ENCODE measurements at regions not wholly inside any gene's neighbourhood (a gene's known extent, or its start where the extent isn't known, plus 50 kb on each side); places are given as distances from the start of the nearest gene placed in this dataset.

GRCh38 chr10:111139567-111139966 is 62.7 kb downstream of the ADRA2A start:
- H3K9ac ChIP-seq (ENCODE audit: low read length) = no peak overlapping the region
- H3K4me2 ChIP-seq (replicated peaks; ENCODE audit: low read depth, low read length, poor library complexity, severe bottlenecking) = no peak overlapping the region
- intact Hi-C loops (cut with micrococcal nuclease) = no loop called here
- H3K36me3 ChIP-seq (replicated peaks in 1 of 2; ENCODE audit: control extremely low read depth in 1 of 2, control insufficient read depth in 1 of 2, extremely low read depth in 1 of 2, insufficient read depth in 2 of 2, low read length in 1 of 2) = no peaks in the 10 kb centered on the region
- H3K27me3 ChIP-seq (replicated peaks in 1 of 4; ENCODE audit: control extremely low read depth in 1 of 4, control insufficient read depth in 3 of 4, insufficient read depth in 4 of 4, low read length in 3 of 4) = peaks cover 0 to 9% (median 5%) of the 10 kb centered on the region in 4 experiments
- H3K4me1 ChIP-seq (ENCODE audit: control insufficient read depth in 2 of 2, insufficient read depth in 2 of 2, low read length in 2 of 2) = no peaks in the 10 kb centered on the region
- ChIA-PET CTCF (no interaction called here), POLR2A (no interaction called here)
- no peaks in the 10 kb centered on the region for H3K9me3 ChIP-seq (ENCODE audit: control extremely low read depth in 1 of 3, control insufficient read depth in 2 of 3, insufficient read depth in 1 of 3, low read length in 2 of 3)
- peaks cover 4% of the 10 kb centered on the region for H3K9me3 Mint-ChIP-seq (ENCODE audit: insufficient read depth)
- WGBS (ENCODE audit: insufficient coverage) = 89% methylated on average over 13 of the region's 14 CpGs
- no peak overlapping the region for H3K4me3 Mint-ChIP-seq
- DNase-seq = no peak
- H3K4me3 ChIP-seq (ENCODE audit: control extremely low read depth in 1 of 5, extremely low read depth in 1 of 5, insufficient read depth in 1 of 5, low read depth in 2 of 5, low read length in 4 of 5) = no peak overlapping the region
- no peaks in the 10 kb centered on the region for H3K4me1 Mint-ChIP-seq
- no peak overlapping the region for H3K27ac Mint-ChIP-seq
- H3K27me3 Mint-ChIP-seq = peaks cover 43% of the 10 kb centered on the region
- no peak for ATAC-seq (ENCODE audit: low read depth)
- no peak overlapping the region for H2AFZ ChIP-seq (ENCODE audit: insufficient read depth, low read depth, low read length, poor library complexity, severe bottlenecking)
- H3K79me2 ChIP-seq (ENCODE audit: control insufficient read depth, insufficient read depth, low read length) = no peaks in the 10 kb centered on the region
- no peak overlapping the region for H3K27ac ChIP-seq (ENCODE audit: low read length in 2 of 2)
- TF ChIP-seq EZH2 (IDR thresholded peaks at IDR 0.05; ENCODE audit: borderline replicate concordance, insufficient read depth, low read depth, low read length, poor library complexity, severe bottlenecking) = no peak
- no peak for TF ChIP-seq CTCF (IDR thresholded peaks at IDR 0.05)
- no peaks in the 10 kb centered on the region for H4K20me1 ChIP-seq (ENCODE audit: control insufficient read depth, insufficient read depth, low read length, poor library complexity, severe bottlenecking)

GRCh38 chr10:111142092-111142768 is 65.4 kb downstream of the ADRA2A start:
- Histone ChIP-seq H4K20me1 (ENCODE audit: control insufficient read depth, insufficient read depth, low read length, poor library complexity, severe bottlenecking) (no peaks in the 10 kb centered on the region), H3K79me2 (ENCODE audit: control insufficient read depth, insufficient read depth, low read length) (no peaks in the 10 kb centered on the region), H3K4me1 (ENCODE audit: control insufficient read depth in 2 of 2, insufficient read depth in 2 of 2, low read length in 2 of 2) (no peaks in the 10 kb centered on the region), H3K9me3 (ENCODE audit: control extremely low read depth in 1 of 3, control insufficient read depth in 2 of 3, insufficient read depth in 1 of 3, low read length in 2 of 3) (no peaks in the 10 kb centered on the region), H3K27me3 (replicated peaks in 1 of 4; ENCODE audit: control extremely low read depth in 1 of 4, control insufficient read depth in 3 of 4, insufficient read depth in 4 of 4, low read length in 3 of 4) (peaks cover 0 to 9% (median 6%) of the 10 kb centered on the region in 4 experiments), H3K36me3 (replicated peaks in 1 of 2; ENCODE audit: control extremely low read depth in 1 of 2, control insufficient read depth in 1 of 2, extremely low read depth in 1 of 2, insufficient read depth in 2 of 2, low read length in 1 of 2) (no peaks in the 10 kb centered on the region), H3K27ac (ENCODE audit: low read length in 2 of 2) (no peak overlapping the region), H3K4me3 (ENCODE audit: control extremely low read depth in 1 of 5, extremely low read depth in 1 of 5, insufficient read depth in 1 of 5, low read depth in 2 of 5, low read length in 4 of 5) (no peak overlapping the region), H3K9ac (ENCODE audit: low read length) (no peak overlapping the region), H3K4me2 (replicated peaks; ENCODE audit: low read depth, low read length, poor library complexity, severe bottlenecking) (no peak overlapping the region), H2AFZ (ENCODE audit: insufficient read depth, low read depth, low read length, poor library complexity, severe bottlenecking) (no peak overlapping the region)
- CTCF ChIA-PET = no interaction called here
- Mint-ChIP-seq H3K27me3 (peaks cover 41% of the 10 kb centered on the region), H3K9me3 (ENCODE audit: insufficient read depth) (no peaks in the 10 kb centered on the region), H3K27ac (no peak overlapping the region), H3K4me3 (no peak overlapping the region), H3K4me1 (no peaks in the 10 kb centered on the region)
- WGBS (ENCODE audit: insufficient coverage) = 98% methylated on average over 6 of the region's 9 CpGs
- TF ChIP-seq CTCF (IDR thresholded peaks at IDR 0.05) = no peak
- no peak for TF ChIP-seq EZH2 (IDR thresholded peaks at IDR 0.05; ENCODE audit: borderline replicate concordance, insufficient read depth, low read depth, low read length, poor library complexity, severe bottlenecking)
- DNase-seq (no peak), ATAC-seq (ENCODE audit: low read depth) (no peak)
- POLR2A ChIA-PET = no interaction called here
- intact Hi-C loops (cut with micrococcal nuclease) = no loop called here
